ENCODE measurements at regions not wholly inside any gene's neighbourhood (a gene's known extent, or its start where the extent isn't known, plus 50 kb on each side); places are given as distances from the start of the nearest gene placed in this dataset.

- TF ChIP-seq CTCF (conservative IDR thresholded peaks at IDR 0.05; ENCODE audit: low read depth, low read length) (peak; percentile 62), EZH2 (IDR thresholded peaks at IDR 0.05; ENCODE audit: low read length, unreplicated experiment) (no peak), EZH2phosphoT487 (IDR thresholded peaks at IDR 0.05; ENCODE audit: borderline replicate concordance, low read length) (no peak)
Observed at GRCh38 chr4:22607382-22607781, 85.4 kb upstream of the GBA3 start.

All from PC-3 (cell line).